K562 (cell line): ENCODE measurements at regions not wholly inside any gene's neighbourhood (a gene's known extent, or its start where the extent isn't known, plus 50 kb on each side); places are given as distances from the start of the nearest gene placed in this dataset.

Experiments
- ATAC-seq: fragments of 200-7000 bp; cut with Tn5 transposase; 3 replicates; pipeline ENCODE4 v1.9.1; 2020; ENCODE audit warnings: moderate library complexity
- BruUV-seq: library from RNA; stranded (reverse); fragments of 400-500 nt; replicated peaks from 2 replicates; lab custom pipeline; 2021; lab: Mats Ljungman, UMichigan
- CTCF ChIA-PET: fragments of 300-600 bp; formaldehyde crosslinking; extraction: SDS; loops from one replicate; lab custom pipeline; 2021; ENCODE audit warnings: low intra/inter-chr PET ratio; lab: Yijun Ruan, JAX
- POLR2A ChIA-PET: fragments of 300-600, 350-650 bp; sonication (Branson Sonifier 250); formaldehyde crosslinking; extraction: SDS; loops from one replicate; lab custom pipeline; 2021; ENCODE audit warnings: antibody characterized with exemption, inconsistent platforms; lab: Yijun Ruan, JAX
- DNase-seq, 4 experiments: peaks; one replicate each; pipeline versions ENCODE4 v3.0.0 to v3.0.0-alpha.2; 2011 to 2018; ENCODE audit warnings: low spot score in 3 of 4, mixed read lengths in 3 of 4; ENCODE audit errors: extremely low read depth in 1 of 4
- FAIRE-seq: peaks from 2 replicates; lab custom pipeline; 2011; peaks lifted over from hg19 to GRCh38; lab: Jason Lieb, UNC
- H2AFZ ChIP-seq: 2 replicates; pipeline ENCODE4 v1.6.0; 2011; ENCODE audit warnings: low read depth, low read length, control low read depth, inconsistent platforms
- H3K27ac ChIP-seq: fragments of 200-600 bp; 3 replicates; pipeline ENCODE4 v1.8.0; 2011; ENCODE audit warnings: low read depth, mild to moderate bottlenecking, control low read depth, inconsistent platforms, low read length, moderate library complexity, mixed read lengths; ENCODE audit errors: extremely low read depth
- H3K27me3 ChIP-seq, 2 experiments: fragments of 300-600 bp in 1 of 2; 2 replicates in 1 of 2; 3 replicates in 1 of 2; pipeline versions ENCODE4 v1.6.0 to v1.8.0; 2011; ENCODE audit warnings: inconsistent platforms in 2 of 2, low read length in 2 of 2, mild to moderate bottlenecking in 1 of 2, mixed read lengths in 1 of 2, moderate library complexity in 1 of 2; ENCODE audit not compliant: control insufficient read depth in 2 of 2, insufficient read depth in 2 of 2
- H3K36me3 ChIP-seq: fragments of 300-600 bp; 3 replicates; pipeline ENCODE4 v1.8.0; 2011; ENCODE audit warnings: mild to moderate bottlenecking, low read length, inconsistent platforms; ENCODE audit not compliant: control insufficient read depth, insufficient read depth
- H3K4me1 ChIP-seq, 2 experiments: fragments of 200-600 bp in 1 of 2; replicated peaks in 1 of 2; 2 replicates in 1 of 2; 3 replicates in 1 of 2; pipeline versions ENCODE4 v1.5.1 to v1.8.0; 2011; ENCODE audit warnings: inconsistent platforms in 2 of 2, low read length in 2 of 2, mild to moderate bottlenecking in 1 of 2, mixed read lengths in 1 of 2, moderate library complexity in 1 of 2; ENCODE audit not compliant: control insufficient read depth in 2 of 2, insufficient read depth in 2 of 2
- H3K4me2 ChIP-seq: 2 replicates; pipeline ENCODE4 v1.6.1; 2011; ENCODE audit warnings: low read length, control low read depth, inconsistent platforms, mixed read lengths; ENCODE audit not compliant: insufficient read depth
- H3K4me3 ChIP-seq: fragments of 200-600 bp; sonication (generic), shearing (Covaris generic); 2 replicates; pipeline ENCODE4 v1.5.1; 2016; ENCODE audit warnings: control low read depth, inconsistent platforms
- H3K79me2 ChIP-seq: fragments of 200-600 bp; 3 replicates; pipeline ENCODE4 v1.8.0; 2011; ENCODE audit warnings: low read length, inconsistent platforms; ENCODE audit not compliant: control insufficient read depth, insufficient read depth
- H3K9ac ChIP-seq, 2 experiments: 2 replicates each; pipeline versions ENCODE4 v1.6.0 to v1.6.1; 2011; ENCODE audit warnings: low read depth in 2 of 2, low read length in 2 of 2, control low read depth in 1 of 2, inconsistent platforms in 1 of 2, mild to moderate bottlenecking in 1 of 2, mixed read lengths in 1 of 2; ENCODE audit not compliant: insufficient read depth in 1 of 2
- H3K9me1 ChIP-seq: one replicate; pipeline ENCODE4 v1.6.0; 2011; ENCODE audit warnings: inconsistent platforms, mild to moderate bottlenecking, low read length, moderate library complexity; ENCODE audit not compliant: control insufficient read depth, insufficient read depth
- H3K9me3 ChIP-seq: replicated peaks from 2 replicates; pipeline ENCODE4 v1.5.1; 2011; ENCODE audit warnings: low read depth, low read length, inconsistent platforms; ENCODE audit not compliant: control insufficient read depth, insufficient read depth
- H4K20me1 ChIP-seq: replicated peaks from 2 replicates; pipeline ENCODE4 v1.6.1; 2011; ENCODE audit warnings: low read length, inconsistent platforms, mixed read lengths; ENCODE audit not compliant: control insufficient read depth, insufficient read depth
- ERF ChIP-seq: fragments of 450-650 bp; formaldehyde crosslinking; IDR thresholded peaks from 2 replicates; pipeline ENCODE4 v1.4.0; 2020; ENCODE audit warnings: mild to moderate bottlenecking, mixed read lengths
- FOXM1 ChIP-seq, 2 experiments: fragments of 450-650 bp in 1 of 2; sonication (generic) in 1 of 2; formaldehyde crosslinking in 1 of 2; IDR thresholded peaks; 2 replicates each; pipeline versions ENCODE4 v1.6.1 to v1.9.0; 2017 to 2022; ENCODE audit warnings: low read depth in 2 of 2, mild to moderate bottlenecking in 2 of 2, missing genetic modification reagents in 1 of 2, moderate library complexity in 1 of 2
- KLF10 ChIP-seq: fragments of 250-450 bp; sonication (Bioruptor Pico); IDR thresholded peaks from 2 replicates; pipeline ENCODE4 v1.6.1; 2021; ENCODE audit warnings: matching md5 sums
- MAX ChIP-seq: sonication (generic); formaldehyde crosslinking; IDR thresholded peaks from 2 replicates; pipeline ENCODE4 v1.9.0; 2022; ENCODE audit warnings: mild to moderate bottlenecking, missing genetic modification reagents
- MCM2 ChIP-seq: fragments of 450-650 bp; IDR thresholded peaks from 2 replicates; pipeline ENCODE4 v1.6.1; 2017; ENCODE audit warnings: low read depth, mild to moderate bottlenecking
- YY1 ChIP-seq, 3 experiments: IDR thresholded peaks; 2 replicates each; pipeline ENCODE4 v1.6.1; 2011; ENCODE audit warnings: low read length in 2 of 3, mild to moderate bottlenecking in 2 of 3, moderate library complexity in 2 of 3, borderline replicate concordance in 1 of 3, control low read depth in 1 of 3, low read depth in 1 of 3; ENCODE audit not compliant: insufficient read depth in 3 of 3, insufficient replicate concordance in 2 of 3, control insufficient read depth in 1 of 3, insufficient read length in 1 of 3; ENCODE audit errors: extremely low read depth in 1 of 3
- ZFP30 ChIP-seq: fragments of 250-450 bp; sonication (Bioruptor Pico); IDR thresholded peaks from 2 replicates; pipeline ENCODE4 v1.8.0; 2022; ENCODE audit warnings: moderate library complexity, mild to moderate bottlenecking, inconsistent platforms, borderline replicate concordance
- ZNF174 ChIP-seq: fragments of 250-450 bp; sonication (Bioruptor Pico); IDR thresholded peaks from 2 replicates; pipeline ENCODE4 v1.4.0; 2020; ENCODE audit warnings: mild to moderate bottlenecking
- ZNF217 ChIP-seq: sonication (generic); formaldehyde crosslinking; IDR thresholded peaks from 2 replicates; pipeline ENCODE4 v1.8.0; 2022; ENCODE audit warnings: mild to moderate bottlenecking, missing genetic modification reagents
- ZNF316 ChIP-seq: fragments of 450-650 bp; IDR thresholded peaks from 2 replicates; pipeline ENCODE4 v1.6.1; 2016
- WGBS: fragments of 100-300 bp; shearing (Covaris generic); methylation state at CpG from one replicate; pipeline ENCODE4 v1.1.6; 2016; ENCODE audit warnings: low coverage, mixed read lengths; ENCODE audit not compliant: insufficient coverage; ENCODE audit errors: missing lambda C conversion rate; 5-methylcytosine and 5-hydroxymethylcytosine counted together
- in situ Hi-C: fragments of 300-500 bp; cut with MboI; formaldehyde crosslinking; loops from 4 replicates; pipeline ENCODE4 v1.15.0; 2018; ENCODE audit warnings: inconsistent platforms, mixed read lengths
- intact Hi-C: fragments of 100-400 bp; cut with micrococcal nuclease; formaldehyde crosslinking; loops from 2 replicates; pipeline ENCODE4 v1.14.2; 2022
- TF ChIP-seq, protein P1 (sequence below): fragments of 250-450 bp; sonication (Bioruptor Pico); IDR thresholded peaks from 2 replicates; pipeline ENCODE4 v1.5.0; 2020; ENCODE audit warnings: mild to moderate bottlenecking
- TF ChIP-seq, protein P2 (sequence below): sonication (generic); formaldehyde crosslinking; IDR thresholded peaks from 2 replicates; pipeline ENCODE4 v1.4.0; 2020; ENCODE audit warnings: mild to moderate bottlenecking, missing genetic modification reagents

DNA sequence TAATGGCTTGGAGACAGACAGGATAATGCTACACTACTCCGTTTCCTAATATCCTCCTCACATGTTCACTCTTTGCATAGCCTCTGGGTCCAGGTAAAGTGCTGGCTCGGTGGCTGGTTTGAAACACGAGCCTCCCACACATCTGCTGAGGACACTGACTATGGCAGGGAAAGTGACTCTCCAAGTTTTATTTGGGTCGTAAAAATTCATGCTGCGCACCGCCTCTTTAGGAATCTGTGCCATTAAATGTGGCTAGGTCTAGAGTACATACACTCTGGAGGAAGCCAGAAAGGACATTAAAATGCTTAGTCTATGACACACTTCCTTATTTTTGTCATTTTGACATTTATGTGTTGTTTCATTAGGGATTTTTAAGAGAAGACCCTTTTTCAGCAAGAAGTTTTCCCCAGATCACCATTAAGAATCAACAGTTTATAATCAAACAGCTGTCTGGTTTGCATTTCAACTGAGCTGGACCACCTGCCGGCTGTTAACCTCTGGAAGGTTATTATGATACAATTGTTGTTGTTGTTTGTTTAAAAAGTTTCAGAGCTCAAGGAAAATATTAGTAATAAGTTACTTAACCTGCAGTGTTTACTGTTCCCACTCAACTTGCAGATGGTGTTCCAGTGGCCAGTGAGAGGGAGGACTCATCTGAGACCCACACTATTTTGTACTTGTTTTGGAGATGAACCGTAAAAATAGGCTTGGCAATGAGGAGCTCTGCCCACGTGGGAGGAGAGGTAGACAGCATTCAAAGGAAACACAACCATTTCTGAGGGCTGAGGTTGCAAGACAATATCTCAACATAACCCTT lies 443.3 kb upstream of the MEIS1 start:
- DNase-seq (no peak), FAIRE-seq (no peak), ATAC-seq (no peak)
- 0% methylated on average over 9 of the region's 9 CpGs for WGBS
- H3K9me1 ChIP-seq = no peaks in the 10 kb centered on the region
- no peak overlapping the region for H3K27ac ChIP-seq
- no peaks in the 10 kb centered on the region for H3K4me1 ChIP-seq
- in situ Hi-C loops (no loop called here), intact Hi-C loops (no loop called here)
- H3K4me3 ChIP-seq = no peak overlapping the region
- no peak for TF ChIP-seq KLF10
- no peak for TF ChIP-seq ERF (CRISPR knock-in tag)
- H3K36me3 ChIP-seq = no peaks in the 10 kb centered on the region
- no peak overlapping the region for H3K9ac ChIP-seq
- H2AFZ ChIP-seq = no peak overlapping the region
- no peak overlapping the region; the same call in 1 of the 2 replicates for H3K4me2 ChIP-seq
- H4K20me1 ChIP-seq = no peaks in the 10 kb centered on the region
- CTCF ChIA-PET = no interaction called here
- no peaks in the 10 kb centered on the region for H3K27me3 ChIP-seq
- BruUV-seq = no TSS peak
- H3K9me3 ChIP-seq = no peaks in the 10 kb centered on the region
- POLR2A ChIA-PET = no interaction called here
- no peaks in the 10 kb centered on the region for H3K79me2 ChIP-seq

GRCh38 chr2:65985986-65986385 lies 448.9 kb upstream of the MEIS1 start:
- CTCF ChIA-PET = no interaction called here
- no peak for ATAC-seq
- TF ChIP-seq YY1 (IDR thresholded peaks at IDR 0.05; ENCODE audit: borderline replicate concordance in 1 of 3, control insufficient read depth in 1 of 3, extremely low read depth in 1 of 3, insufficient read depth in 3 of 3, insufficient read length in 1 of 3, insufficient replicate concordance in 2 of 3, low read depth in 1 of 3, low read length in 2 of 3) = no peak
- no peak for TF ChIP-seq ZNF174 (CRISPR knock-in tag)
- TF ChIP-seq FOXM1 (IDR thresholded peaks at IDR 0.05; ENCODE audit: low read depth) = no peak
- TF ChIP-seq FOXM1 (CRISPR knock-in tag; IDR thresholded peaks at IDR 0.05; ENCODE audit: low read depth) = no peak
- TF ChIP-seq, protein P1, sequence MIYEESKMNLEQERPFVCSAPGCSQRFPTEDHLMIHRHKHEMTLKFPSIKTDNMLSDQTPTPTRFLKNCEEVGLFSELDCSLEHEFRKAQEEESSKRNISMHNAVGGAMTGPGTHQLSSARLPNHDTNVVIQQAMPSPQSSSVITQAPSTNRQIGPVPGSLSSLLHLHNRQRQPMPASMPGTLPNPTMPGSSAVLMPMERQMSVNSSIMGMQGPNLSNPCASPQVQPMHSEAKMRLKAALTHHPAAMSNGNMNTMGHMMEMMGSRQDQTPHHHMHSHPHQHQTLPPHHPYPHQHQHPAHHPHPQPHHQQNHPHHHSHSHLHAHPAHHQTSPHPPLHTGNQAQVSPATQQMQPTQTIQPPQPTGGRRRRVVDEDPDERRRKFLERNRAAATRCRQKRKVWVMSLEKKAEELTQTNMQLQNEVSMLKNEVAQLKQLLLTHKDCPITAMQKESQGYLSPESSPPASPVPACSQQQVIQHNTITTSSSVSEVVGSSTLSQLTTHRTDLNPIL (CRISPR knock-in tag) = no peak
- TF ChIP-seq MAX = no peak
- TF ChIP-seq, protein P2, sequence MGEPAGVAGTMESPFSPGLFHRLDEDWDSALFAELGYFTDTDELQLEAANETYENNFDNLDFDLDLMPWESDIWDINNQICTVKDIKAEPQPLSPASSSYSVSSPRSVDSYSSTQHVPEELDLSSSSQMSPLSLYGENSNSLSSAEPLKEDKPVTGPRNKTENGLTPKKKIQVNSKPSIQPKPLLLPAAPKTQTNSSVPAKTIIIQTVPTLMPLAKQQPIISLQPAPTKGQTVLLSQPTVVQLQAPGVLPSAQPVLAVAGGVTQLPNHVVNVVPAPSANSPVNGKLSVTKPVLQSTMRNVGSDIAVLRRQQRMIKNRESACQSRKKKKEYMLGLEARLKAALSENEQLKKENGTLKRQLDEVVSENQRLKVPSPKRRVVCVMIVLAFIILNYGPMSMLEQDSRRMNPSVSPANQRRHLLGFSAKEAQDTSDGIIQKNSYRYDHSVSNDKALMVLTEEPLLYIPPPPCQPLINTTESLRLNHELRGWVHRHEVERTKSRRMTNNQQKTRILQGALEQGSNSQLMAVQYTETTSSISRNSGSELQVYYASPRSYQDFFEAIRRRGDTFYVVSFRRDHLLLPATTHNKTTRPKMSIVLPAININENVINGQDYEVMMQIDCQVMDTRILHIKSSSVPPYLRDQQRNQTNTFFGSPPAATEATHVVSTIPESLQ (CRISPR knock-in tag) = no peak
- TF ChIP-seq ZNF217 (CRISPR knock-in tag) = no peak
- no peak for TF ChIP-seq ZNF316
- TF ChIP-seq ZFP30 = no peak
- TF ChIP-seq MCM2 = no peak

More at GRCh38 chr2:65985986-65986385, 448.9 kb upstream of the MEIS1 start:
- no peak for DNase-seq
- POLR2A ChIA-PET = no interaction called here
- Histone ChIP-seq H3K4me2 (no peak overlapping the region), H3K9ac (no peak overlapping the region), H3K9me1 (no peaks in the 10 kb centered on the region), H2AFZ (no peak overlapping the region), H3K27me3 (no peaks in the 10 kb centered on the region), H3K4me1 (no peaks in the 10 kb centered on the region), H3K36me3 (no peaks in the 10 kb centered on the region), H3K9me3 (no peaks in the 10 kb centered on the region), H3K4me3 (no peak overlapping the region), H3K79me2 (no peaks in the 10 kb centered on the region), H4K20me1 (no peaks in the 10 kb centered on the region), H3K27ac (no peak overlapping the region)
- in situ Hi-C loops = no loop called here
- BruUV-seq = no TSS peak
- FAIRE-seq = no peak
- intact Hi-C loops = no loop called here
